CD14-positive monocyte (primary cell): ENCODE measurements at regions not wholly inside any gene's neighbourhood (a gene's known extent, or its start where the extent isn't known, plus 50 kb on each side); places are given as distances from the start of the nearest gene placed in this dataset.

ENCODE experiments used
- DNase-seq, 3 donors: peaks; one replicate each; pipeline ENCODE4 v3.0.0-alpha.2; 2011 to 2022
- H2AFZ ChIP-seq: 2 replicates; pipeline ENCODE4 v1.6.0; 2012; ENCODE audit warnings: mild to moderate bottlenecking, low read depth, low read length, inconsistent platforms; ENCODE audit not compliant: insufficient read depth, poor library complexity, severe bottlenecking
- H3K27ac ChIP-seq, 2 donors: 1 replicate in 1 of 2; 2 replicates in 1 of 2; pipeline ENCODE4 v1.5.1; 2012 to 2013; ENCODE audit warnings: low read length in 2 of 2, control low read depth in 1 of 2, inconsistent platforms in 1 of 2, low read depth in 1 of 2, mild to moderate bottlenecking in 1 of 2
- H3K27me3 ChIP-seq, 2 donors: one replicate each; pipeline versions ENCODE4 v1.6.0 to v1.6.1; 2011 to 2013; ENCODE audit warnings: low read length in 2 of 2; ENCODE audit not compliant: control insufficient read depth in 2 of 2, insufficient read depth in 2 of 2
- H3K36me3 ChIP-seq, 2 donors: replicated peaks in 1 of 2; 1 replicate in 1 of 2; 2 replicates in 1 of 2; pipeline versions ENCODE4 v1.5.1 to v1.6.1; 2012 to 2013; ENCODE audit warnings: low read length in 2 of 2, control low read depth in 1 of 2, inconsistent platforms in 1 of 2, mild to moderate bottlenecking in 1 of 2; ENCODE audit not compliant: insufficient read depth in 2 of 2, control insufficient read depth in 1 of 2
- H3K4me1 ChIP-seq, 2 donors: 1 replicate in 1 of 2; 2 replicates in 1 of 2; pipeline versions ENCODE4 v1.5.1 to v1.6.1; 2012 to 2013; ENCODE audit warnings: low read length in 2 of 2, control low read depth in 1 of 2, inconsistent platforms in 1 of 2, mild to moderate bottlenecking in 1 of 2, moderate library complexity in 1 of 2; ENCODE audit not compliant: insufficient read depth in 2 of 2, control insufficient read depth in 1 of 2
- H3K4me2 ChIP-seq: replicated peaks from 2 replicates; pipeline ENCODE3; 2012; ENCODE audit warnings: low read length, moderate library complexity, mild to moderate bottlenecking; ENCODE audit not compliant: poor library complexity, severe bottlenecking; ENCODE audit errors: extremely low read depth
- H3K4me3 ChIP-seq, 3 experiments: fragments of 200-600 bp in 1 of 3; sonication (generic) in 1 of 3; replicated peaks in 1 of 3; 1 replicate in 2 of 3; 2 replicates in 1 of 3; pipeline ENCODE4 v1.5.1; 2011 to 2013; ENCODE audit warnings: low read length in 3 of 3, mild to moderate bottlenecking in 3 of 3, control low read depth in 2 of 3, low read depth in 2 of 3, inconsistent platforms in 1 of 3, moderate library complexity in 1 of 3
- H3K79me2 ChIP-seq: 2 replicates; pipeline ENCODE4 v1.6.0; 2012; ENCODE audit warnings: mild to moderate bottlenecking, control low read depth, inconsistent platforms, low read length, moderate library complexity; ENCODE audit not compliant: insufficient read depth
- H3K9ac ChIP-seq: 2 replicates; pipeline ENCODE4 v1.6.0; 2017; ENCODE audit warnings: low read length, mild to moderate bottlenecking; ENCODE audit not compliant: insufficient read depth, poor library complexity, severe bottlenecking
- H3K9me3 ChIP-seq, 2 donors: replicated peaks in 1 of 2; 1 replicate in 1 of 2; 2 replicates in 1 of 2; pipeline versions ENCODE4 v1.5.1 to v1.6.1; 2012 to 2013; ENCODE audit warnings: low read length in 2 of 2, control low read depth in 1 of 2; ENCODE audit not compliant: control insufficient read depth in 1 of 2, insufficient read depth in 1 of 2
- H4K20me1 ChIP-seq: 2 replicates; pipeline ENCODE4 v1.6.0; 2012; ENCODE audit warnings: mild to moderate bottlenecking, low read length, control low read depth, moderate library complexity; ENCODE audit not compliant: insufficient read depth
- H3K27ac Mint-ChIP-seq, 7 donors: one replicate each; pipeline ENCODE4 v1.8.0; 2020; ENCODE audit warnings: mild to moderate bottlenecking in 7 of 7, mixed read lengths in 7 of 7, moderate library complexity in 6 of 7, inconsistent platforms in 2 of 7
- H3K27me3 Mint-ChIP-seq, 3 donors: one replicate each; pipeline ENCODE4 v1.8.0; 2021 to 2022; ENCODE audit warnings: low read depth in 3 of 3, mild to moderate bottlenecking in 3 of 3, mixed read lengths in 3 of 3, moderate library complexity in 3 of 3, inconsistent platforms in 1 of 3
- H3K36me3 Mint-ChIP-seq, 2 donors: one replicate each; pipeline ENCODE4 v1.8.0; 2020; ENCODE audit warnings: mixed read lengths in 2 of 2, inconsistent platforms in 1 of 2, mild to moderate bottlenecking in 1 of 2
- H3K4me1 Mint-ChIP-seq: one replicate; pipeline ENCODE4 v1.8.0; 2020; ENCODE audit warnings: mild to moderate bottlenecking, mixed read lengths
- H3K4me3 Mint-ChIP-seq, 2 donors: one replicate each; pipeline ENCODE4 v1.8.0; 2020; ENCODE audit warnings: mild to moderate bottlenecking in 2 of 2, mixed read lengths in 2 of 2, moderate library complexity in 1 of 2
- H3K9me3 Mint-ChIP-seq, 7 donors: one replicate each; pipeline ENCODE4 v1.8.0; 2020 to 2022; ENCODE audit warnings: mixed read lengths in 7 of 7, mild to moderate bottlenecking in 6 of 7, moderate library complexity in 6 of 7, inconsistent platforms in 2 of 7
- CTCF ChIP-seq: fragments of 200-600 bp; IDR thresholded peaks from one replicate; pipeline ENCODE4 v1.8.0; 2022; ENCODE audit warnings: antibody characterized with exemption, mild to moderate bottlenecking
- WGBS: methylation state at CpG from one replicate; pipeline ENCODE4 v1.1.5; 2013; ENCODE audit warnings: missing lambda C conversion rate; ENCODE audit not compliant: insufficient coverage; 5-methylcytosine and 5-hydroxymethylcytosine counted together
- intact Hi-C, 2 donors: fragments of 100-400 bp; cut with micrococcal nuclease; formaldehyde crosslinking; loops; one replicate each; pipeline versions ENCODE4 v1.15.0 to v1.15.1; 2023

DNA sequence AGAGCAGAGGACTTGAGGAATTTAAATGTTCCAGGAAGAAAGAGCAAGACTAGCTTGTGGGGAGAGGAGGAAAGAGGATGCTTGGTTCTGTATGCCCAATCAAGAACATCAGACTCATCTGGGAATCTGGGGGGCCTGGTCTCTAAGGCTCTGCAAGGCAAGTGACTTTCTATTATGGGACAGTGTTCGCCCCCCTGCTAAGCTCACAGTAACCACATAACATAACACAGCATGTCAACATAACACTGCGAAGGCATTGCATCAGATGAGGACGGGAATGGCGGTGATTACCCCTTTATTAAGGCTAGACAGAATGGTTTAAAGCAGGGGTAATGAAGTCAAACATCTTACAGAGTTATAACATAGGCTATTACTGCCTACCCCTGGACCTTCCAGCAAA lies 176.6 kb upstream of the IRX6 start:
- no peaks in the 10 kb centered on the region for H4K20me1 ChIP-seq
- no peak overlapping the region for H3K4me2 ChIP-seq
- no peak for TF ChIP-seq CTCF
- peaks cover 0 to 2% (median 2%) of the 10 kb centered on the region in 3 donors for H3K27me3 Mint-ChIP-seq
- no peak overlapping the region for H3K9ac ChIP-seq
- H3K36me3 ChIP-seq, result no peaks in the 10 kb centered on the region
- peaks cover 0 to 2% of the 10 kb centered on the region in 2 donors for H3K27me3 ChIP-seq
- H3K4me3 Mint-ChIP-seq, result no peak overlapping the region
- WGBS, result no CpG with 5 or more reads among the region's 4 CpGs
- peaks cover 0 to 2% of the 10 kb centered on the region in 2 donors for H3K9me3 ChIP-seq
- no peak overlapping the region for H2AFZ ChIP-seq
- intact Hi-C loops, result no loop called here
- no peaks in the 10 kb centered on the region for H3K36me3 Mint-ChIP-seq
- no peak overlapping the region for H3K4me3 ChIP-seq
- no peak overlapping the region for H3K27ac Mint-ChIP-seq
- no peak for DNase-seq
- no peaks in the 10 kb centered on the region for H3K4me1 Mint-ChIP-seq
- H3K79me2 ChIP-seq, result no peaks in the 10 kb centered on the region
- no peaks in the 10 kb centered on the region for H3K4me1 ChIP-seq
- peaks cover 0 to 7% (median 2%) of the 10 kb centered on the region in 7 donors for H3K9me3 Mint-ChIP-seq
- no peak overlapping the region for H3K27ac ChIP-seq

DNA sequence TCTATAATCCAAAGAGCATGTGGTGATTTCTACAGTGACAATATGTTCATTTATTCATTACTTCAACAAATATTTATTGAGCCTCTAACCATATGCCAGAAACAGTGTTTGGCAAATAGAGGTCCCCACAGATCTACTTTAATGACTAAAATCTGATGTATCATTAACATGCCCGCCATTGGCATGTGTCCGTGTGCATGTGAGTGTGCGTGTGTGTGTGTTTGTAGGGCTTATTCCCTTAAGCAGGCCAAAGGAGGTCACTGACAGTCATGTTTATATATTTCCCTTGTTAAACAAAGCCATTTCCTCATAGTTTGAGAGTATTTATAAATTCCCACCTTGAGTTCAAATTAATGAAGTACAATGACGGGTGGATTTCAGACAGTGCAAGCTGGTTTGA lies 174.4 kb upstream of the IRX6 start:
- Mint-ChIP-seq H3K27me3 (peaks cover 0 to 5% (median 2%) of the 10 kb centered on the region in 3 donors), H3K4me3 (no peak overlapping the region), H3K9me3 (peaks cover 0 to 3% (median 1%) of the 10 kb centered on the region in 7 donors), H3K4me1 (no peaks in the 10 kb centered on the region), H3K36me3 (no peaks in the 10 kb centered on the region), H3K27ac (no peak overlapping the region)
- no peaks in the 10 kb centered on the region for H4K20me1 ChIP-seq
- H2AFZ ChIP-seq, result no peak overlapping the region
- H3K27ac ChIP-seq, result no peak overlapping the region
- H3K27me3 ChIP-seq, result peaks cover 0 to 2% of the 10 kb centered on the region in 2 donors
- no peak for TF ChIP-seq CTCF
- no CpG with 5 or more reads among the region's 4 CpGs for WGBS
- H3K36me3 ChIP-seq, result no peaks in the 10 kb centered on the region
- H3K4me1 ChIP-seq, result no peaks in the 10 kb centered on the region
- H3K79me2 ChIP-seq, result no peaks in the 10 kb centered on the region
- intact Hi-C loops, result no loop called here
- H3K9me3 ChIP-seq, result peaks cover 0 to 2% of the 10 kb centered on the region in 2 donors
- no peak overlapping the region for H3K4me2 ChIP-seq
- DNase-seq, result no peak
- H3K9ac ChIP-seq, result no peak overlapping the region
- no peak overlapping the region for H3K4me3 ChIP-seq
